HepG2 (cell line): ENCODE measurements at regions not wholly inside any gene's neighbourhood (a gene's known extent, or its start where the extent isn't known, plus 50 kb on each side); places are given as distances from the start of the nearest gene placed in this dataset.

ENCODE experiments used
- ATAC-seq: fragments of 200-7000 bp; cut with Tn5 transposase; 3 replicates; pipeline ENCODE4 v1.9.1; 2020; ENCODE audit warnings: mild to moderate bottlenecking, moderate library complexity
- BruUV-seq: library from RNA; stranded (reverse); fragments of 400-500 nt; replicated peaks from 2 replicates; lab custom pipeline; 2021; lab: Mats Ljungman, UMichigan
- CTCF ChIA-PET: fragments of 300-600 bp; formaldehyde crosslinking; extraction: SDS; loops from one replicate; lab custom pipeline; 2021; ENCODE audit warnings: low total read pairs, inconsistent platforms, low intra/inter-chr PET ratio; lab: Yijun Ruan, JAX
- POLR2A ChIA-PET: fragments of 350-600 bp; sonication (Branson Sonifier 250); formaldehyde crosslinking; loops from one replicate; lab custom pipeline; 2020; ENCODE audit warnings: antibody characterized with exemption, inconsistent platforms; lab: Yijun Ruan, JAX
- DNase-seq: peaks from one replicate; pipeline ENCODE4 v3.0.0-alpha.2; 2015; ENCODE audit warnings: low spot score
- FAIRE-seq: peaks from 3 replicates; lab custom pipeline; 2011; peaks lifted over from hg19 to GRCh38; lab: Jason Lieb, UNC
- H2AFZ ChIP-seq: one replicate; pipeline ENCODE4 v1.6.1; 2011; ENCODE audit warnings: low read length, inconsistent platforms
- H3K27ac ChIP-seq: fragments of 300-600 bp; 3 replicates; pipeline ENCODE4 v1.8.0; 2011; ENCODE audit warnings: mixed run types, mild to moderate bottlenecking, mixed read lengths, low read length, inconsistent platforms; ENCODE audit not compliant: insufficient read depth; ENCODE audit errors: extremely low read length
- H3K27me3 ChIP-seq, 2 experiments: fragments of 200-600 bp in 1 of 2; 2 replicates in 1 of 2; 3 replicates in 1 of 2; pipeline versions ENCODE4 v1.6.0 to v1.8.0; 2011; ENCODE audit warnings: low read length in 2 of 2, mild to moderate bottlenecking in 2 of 2, moderate library complexity in 2 of 2, inconsistent platforms in 1 of 2; ENCODE audit not compliant: insufficient read depth in 2 of 2, control insufficient read depth in 1 of 2
- H3K36me3 ChIP-seq, 2 experiments: fragments of 200-600 bp in 1 of 2; replicated peaks in 1 of 2; 2 replicates in 1 of 2; 3 replicates in 1 of 2; pipeline versions ENCODE4 v1.5.1 to v1.8.0; 2011; ENCODE audit warnings: low read length in 2 of 2, inconsistent platforms in 1 of 2; ENCODE audit not compliant: insufficient read depth in 2 of 2, control insufficient read depth in 1 of 2
- H3K4me1 ChIP-seq: 2 replicates; pipeline ENCODE4 v1.5.1; 2012; ENCODE audit warnings: low read length, inconsistent platforms; ENCODE audit not compliant: insufficient read depth
- H3K4me2 ChIP-seq: 2 replicates; pipeline ENCODE4 v1.6.0; 2011; ENCODE audit warnings: low read depth, low read length, inconsistent platforms
- H3K4me3 ChIP-seq, 3 experiments: fragments of 200-600 bp in 1 of 3; sonication (generic), shearing (Covaris generic) in 1 of 3; replicated peaks in 1 of 3; 2 replicates each; pipeline ENCODE4 v1.5.1; 2011 to 2016; ENCODE audit warnings: low read length in 3 of 3, inconsistent platforms in 2 of 3, low read depth in 2 of 3, mild to moderate bottlenecking in 2 of 3, control low read depth in 1 of 3, mixed read lengths in 1 of 3; ENCODE audit not compliant: insufficient read depth in 1 of 3
- H3K79me2 ChIP-seq: one replicate; pipeline ENCODE4 v1.6.1; 2011; ENCODE audit warnings: low read length, inconsistent platforms; ENCODE audit not compliant: insufficient read depth
- H3K9ac ChIP-seq: 2 replicates; pipeline ENCODE4 v1.6.0; 2011; ENCODE audit warnings: mild to moderate bottlenecking, low read depth, low read length, inconsistent platforms; ENCODE audit not compliant: insufficient read depth
- H3K9me3 ChIP-seq: 2 replicates; pipeline ENCODE4 v1.5.1; 2012; ENCODE audit warnings: mild to moderate bottlenecking, low read length
- H4K20me1 ChIP-seq: 2 replicates; pipeline ENCODE4 v1.6.0; 2011; ENCODE audit warnings: inconsistent platforms, mild to moderate bottlenecking, low read length, moderate library complexity; ENCODE audit not compliant: insufficient read depth
- GATA4 ChIP-seq: sonication (generic); IDR thresholded peaks from 2 replicates; pipeline ENCODE4 v1.6.1; 2016; ENCODE audit warnings: antibody characterized with exemption, low read depth, borderline replicate concordance
- HCFC1 ChIP-seq: fragments of 150-350 bp; IDR thresholded peaks from 2 replicates; pipeline ENCODE4 v1.6.1; 2014; ENCODE audit warnings: low read depth, low read length
- HOXD1 ChIP-seq: sonication (generic); formaldehyde crosslinking; IDR thresholded peaks from 2 replicates; pipeline ENCODE4 v1.5.0; 2020; ENCODE audit warnings: missing genetic modification reagents
- MTA3 ChIP-seq: sonication (generic); formaldehyde crosslinking; IDR thresholded peaks from 2 replicates; pipeline ENCODE4 v1.4.0; 2020; ENCODE audit warnings: missing genetic modification reagents
- RFX5 ChIP-seq: IDR thresholded peaks from 2 replicates; pipeline ENCODE4 v1.6.1; 2011; ENCODE audit warnings: low read depth, low read length, improper control_type of control experiment
- RFXANK ChIP-seq: IDR thresholded peaks from 2 replicates; pipeline ENCODE4 v1.6.1; 2016
- RXRB ChIP-seq: IDR thresholded peaks from 2 replicates; pipeline ENCODE4 v1.6.1; 2016; ENCODE audit warnings: borderline replicate concordance, missing genetic modification reagents, missing compliant biosample characterization
- SP4 ChIP-seq: sonication (generic); formaldehyde crosslinking; IDR thresholded peaks from 2 replicates; pipeline ENCODE4 v1.8.1; 2023; ENCODE audit warnings: mild to moderate bottlenecking, missing genetic modification reagents
- ZNF232 ChIP-seq: sonication (generic); formaldehyde crosslinking; IDR thresholded peaks from 2 replicates; pipeline ENCODE4 v1.4.0; 2020; ENCODE audit warnings: missing genetic modification reagents, borderline replicate concordance
- ZNF296 ChIP-seq: sonication (generic); formaldehyde crosslinking; conservative IDR thresholded peaks from 2 replicates; pipeline ENCODE4 v1.5.0; 2020; ENCODE audit warnings: mild to moderate bottlenecking, missing genetic modification reagents
- ZNF549 ChIP-seq: sonication (generic); formaldehyde crosslinking; IDR thresholded peaks from 2 replicates; pipeline ENCODE4 v1.5.0; 2020; ENCODE audit warnings: missing genetic modification reagents
- WGBS: methylation state at CpG from one replicate; pipeline ENCODE4 v1.1.6; 2017; ENCODE audit warnings: low lambda C conversion rate; 5-methylcytosine and 5-hydroxymethylcytosine counted together
- in situ Hi-C: cut with HindIII; loops from 2 replicates; pipeline ENCODE4 v1.10.0; 2017; ENCODE audit warnings: low pct_unique_long_range_greater_than_20kb; ENCODE audit not compliant: extremely low pct_ligation_motif_present
- intact Hi-C: fragments of 100-400 bp; cut with micrococcal nuclease; formaldehyde crosslinking; loops from one replicate; pipeline ENCODE4 v1.10.0; 2022; ENCODE audit not compliant: unreplicated experiment
- TF ChIP-seq, protein P1 (sequence below): sonication (generic); formaldehyde crosslinking; IDR thresholded peaks from 2 replicates; pipeline ENCODE4 v1.8.0; 2022; ENCODE audit warnings: mild to moderate bottlenecking, missing genetic modification reagents, moderate library complexity
- TF ChIP-seq, protein P2 (sequence below): sonication (generic); formaldehyde crosslinking; IDR thresholded peaks from 2 replicates; pipeline ENCODE4 v1.8.1; 2023; ENCODE audit warnings: mild to moderate bottlenecking, missing genetic modification reagents, borderline replicate concordance

DNA sequence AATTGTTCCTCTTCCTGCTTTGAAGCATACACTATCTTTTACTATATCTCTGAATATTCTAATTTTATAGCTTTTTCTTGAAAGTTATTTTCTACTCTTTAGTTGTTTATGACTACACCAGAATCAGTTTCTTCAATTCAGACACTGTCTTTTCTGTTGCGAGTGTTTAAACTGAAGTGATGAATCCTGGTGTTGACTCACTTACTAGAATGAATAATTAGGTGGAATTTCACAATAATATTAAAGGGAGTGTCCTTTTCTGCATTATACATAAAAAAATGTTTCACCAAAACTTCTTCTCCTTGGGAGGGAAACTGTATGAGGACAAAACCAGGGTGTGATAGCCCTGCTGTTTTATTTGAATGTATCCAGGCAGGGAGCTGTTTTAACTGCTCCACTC, 1383.1 kb downstream of the C4orf33 start:
- Histone ChIP-seq H3K9me3 (no peaks in the 10 kb centered on the region), H3K27ac (no peak overlapping the region), H2AFZ (no peak overlapping the region), H3K36me3 (no peaks in the 10 kb centered on the region), H3K9ac (no peak overlapping the region), H4K20me1 (no peaks in the 10 kb centered on the region), H3K27me3 (no peaks in the 10 kb centered on the region), H3K4me1 (no peaks in the 10 kb centered on the region), H3K79me2 (no peaks in the 10 kb centered on the region), H3K4me2 (no peak overlapping the region), H3K4me3 (no peak overlapping the region)
- TF ChIP-seq GATA4: no peak
- no peak for TF ChIP-seq RFX5
- TF ChIP-seq HCFC1: no peak
- TF ChIP-seq ZNF296: no peak
- no peak for TF ChIP-seq MTA3 (CRISPR knock-in tag)
- TF ChIP-seq ZNF549: no peak
- TF ChIP-seq RFXANK (CRISPR knock-in tag): no peak
- TF ChIP-seq ZNF232: no peak
- TF ChIP-seq SP4 (CRISPR knock-in tag): no peak
- TF ChIP-seq, protein P1, sequence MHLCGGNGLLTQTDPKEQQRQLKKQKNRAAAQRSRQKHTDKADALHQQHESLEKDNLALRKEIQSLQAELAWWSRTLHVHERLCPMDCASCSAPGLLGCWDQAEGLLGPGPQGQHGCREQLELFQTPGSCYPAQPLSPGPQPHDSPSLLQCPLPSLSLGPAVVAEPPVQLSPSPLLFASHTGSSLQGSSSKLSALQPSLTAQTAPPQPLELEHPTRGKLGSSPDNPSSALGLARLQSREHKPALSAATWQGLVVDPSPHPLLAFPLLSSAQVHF (CRISPR knock-in tag): no peak
- no peak for TF ChIP-seq HOXD1
- TF ChIP-seq RXRB (CRISPR knock-in tag): no peak
- TF ChIP-seq, protein P2, sequence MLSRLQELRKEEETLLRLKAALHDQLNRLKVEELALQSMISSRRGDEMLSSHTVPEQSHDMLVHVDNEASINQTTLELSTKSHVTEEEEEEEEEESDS (CRISPR knock-in tag): no peak
- CTCF ChIA-PET: no interaction called here
- intact Hi-C loops (no loop called here), in situ Hi-C loops (no loop called here)
- POLR2A ChIA-PET: no interaction called here
- WGBS: 19% methylated on average over 1 of the region's 1 CpG
- ATAC-seq (no peak), DNase-seq (no peak), FAIRE-seq (no peak)
- BruUV-seq: no TSS peak
